GM21515 (cell line): ENCODE measurements at regions not wholly inside any gene's neighbourhood (a gene's known extent, or its start where the extent isn't known, plus 50 kb on each side); places are given as distances from the start of the nearest gene placed in this dataset.

Experiments used
- ATAC-seq: cut with Tn5 transposase; IDR thresholded peaks from one replicate; pipeline ENCODE4 v1.9.1; 2021; ENCODE audit not compliant: unreplicated experiment

GRCh38 chr15:94749811-94750617 lies 518.7 kb downstream of the MCTP2 start:
- no peak for ATAC-seq

GRCh38 chr15:94760348-94760747 lies 529.0 kb downstream of the MCTP2 start:
- no peak for ATAC-seq

GRCh38 chr15:94761574-94761973 lies 530.2 kb downstream of the MCTP2 start:
- no peak for ATAC-seq

GRCh38 chr15:94769089-94769488 lies 537.7 kb downstream of the MCTP2 start:
- ATAC-seq: no peak

- ATAC-seq: no peak
Observed at GRCh38 chr15:94770199-94770598, 538.8 kb downstream of the MCTP2 start.

- ATAC-seq: no peak
Observed at GRCh38 chr15:94777037-94777436, 545.7 kb downstream of the MCTP2 start.

GRCh38 chr15:94778840-94779239 lies 547.5 kb downstream of the MCTP2 start:
- ATAC-seq: no peak

GRCh38 chr15:94780166-94780565 lies 548.8 kb downstream of the MCTP2 start:
- no peak for ATAC-seq

- no peak for ATAC-seq
Observed at GRCh38 chr15:94785091-94785490, 553.7 kb downstream of the MCTP2 start.

- no peak for ATAC-seq
Observed at GRCh38 chr15:94791008-94791407, 559.6 kb downstream of the MCTP2 start.

- ATAC-seq: no peak
Observed at GRCh38 chr15:94791510-94791909, 560.1 kb downstream of the MCTP2 start.

GRCh38 chr15:94792196-94792595 lies 560.8 kb downstream of the MCTP2 start:
- no peak for ATAC-seq

- no peak for ATAC-seq
Observed at GRCh38 chr15:94793207-94793606, 561.8 kb downstream of the MCTP2 start.

GRCh38 chr15:94793641-94794040 lies 562.3 kb downstream of the MCTP2 start:
- ATAC-seq: no peak

GRCh38 chr15:94804613-94805012 lies 573.3 kb downstream of the MCTP2 start:
- ATAC-seq: no peak

- no peak for ATAC-seq
Observed at GRCh38 chr15:94815110-94815731, 583.9 kb downstream of the MCTP2 start.

- no peak for ATAC-seq
Observed at GRCh38 chr15:94815914-94816313, 584.6 kb downstream of the MCTP2 start.

GRCh38 chr15:94829887-94830884 lies 598.8 kb downstream of the MCTP2 start:
- ATAC-seq: no peak

GRCh38 chr15:94834000-94834399 lies 602.6 kb downstream of the MCTP2 start:
- no peak for ATAC-seq

- ATAC-seq: no peak
Observed at GRCh38 chr15:94834494-94834893, 603.1 kb downstream of the MCTP2 start.

- no peak for ATAC-seq
Observed at GRCh38 chr15:94838281-94838680, 606.9 kb downstream of the MCTP2 start.
